Esophagus squamous epithelium (tissue), 4 donors: ENCODE measurements at regions not wholly inside any gene's neighbourhood (a gene's known extent, or its start where the extent isn't known, plus 50 kb on each side); places are given as distances from the start of the nearest gene placed in this dataset.

Experiments
- POLR2A ChIP-seq, 4 donors: fragments of 450-650 bp; IDR thresholded peaks; one replicate each; pipeline ENCODE4 v1.6.1; 2017; ENCODE audit warnings: antibody characterized with exemption in 4 of 4, mild to moderate bottlenecking in 4 of 4, moderate library complexity in 3 of 4
- TF ChIP-seq, protein P1 (sequence below), 6 experiments: fragments of 450-650 bp in 4 of 6; fragments of 200-600 bp in 2 of 6; sonication (generic) in 2 of 6; IDR thresholded peaks; one replicate each; pipeline ENCODE4 v1.5.1; 2016 to 2019; ENCODE audit warnings: antibody characterized with exemption in 6 of 6, mild to moderate bottlenecking in 4 of 6, moderate library complexity in 4 of 6

DNA sequence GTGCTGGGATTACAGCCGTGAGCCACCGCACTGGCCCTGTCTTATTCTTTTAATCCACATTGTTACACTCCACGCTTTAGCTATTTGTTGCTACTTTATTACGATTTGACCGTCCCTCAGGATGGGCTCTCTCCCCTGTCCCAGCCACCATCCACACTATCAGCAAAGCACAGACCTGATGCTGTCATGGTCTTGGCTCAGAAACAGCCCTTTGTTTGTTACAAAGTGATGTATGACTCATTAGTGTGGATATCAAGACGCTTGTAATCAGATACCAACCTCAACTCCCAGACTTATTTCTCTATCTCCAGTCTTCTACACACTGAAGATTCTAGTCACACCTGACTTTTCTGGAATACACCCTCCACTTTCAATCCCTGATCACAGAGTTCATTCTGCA lies 84.6 kb upstream of the FREM2 start:
- TF ChIP-seq, protein P1, sequence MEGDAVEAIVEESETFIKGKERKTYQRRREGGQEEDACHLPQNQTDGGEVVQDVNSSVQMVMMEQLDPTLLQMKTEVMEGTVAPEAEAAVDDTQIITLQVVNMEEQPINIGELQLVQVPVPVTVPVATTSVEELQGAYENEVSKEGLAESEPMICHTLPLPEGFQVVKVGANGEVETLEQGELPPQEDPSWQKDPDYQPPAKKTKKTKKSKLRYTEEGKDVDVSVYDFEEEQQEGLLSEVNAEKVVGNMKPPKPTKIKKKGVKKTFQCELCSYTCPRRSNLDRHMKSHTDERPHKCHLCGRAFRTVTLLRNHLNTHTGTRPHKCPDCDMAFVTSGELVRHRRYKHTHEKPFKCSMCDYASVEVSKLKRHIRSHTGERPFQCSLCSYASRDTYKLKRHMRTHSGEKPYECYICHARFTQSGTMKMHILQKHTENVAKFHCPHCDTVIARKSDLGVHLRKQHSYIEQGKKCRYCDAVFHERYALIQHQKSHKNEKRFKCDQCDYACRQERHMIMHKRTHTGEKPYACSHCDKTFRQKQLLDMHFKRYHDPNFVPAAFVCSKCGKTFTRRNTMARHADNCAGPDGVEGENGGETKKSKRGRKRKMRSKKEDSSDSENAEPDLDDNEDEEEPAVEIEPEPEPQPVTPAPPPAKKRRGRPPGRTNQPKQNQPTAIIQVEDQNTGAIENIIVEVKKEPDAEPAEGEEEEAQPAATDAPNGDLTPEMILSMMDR (IDR thresholded peaks at IDR 0.05) = no peak
- no peak for TF ChIP-seq POLR2A (IDR thresholded peaks at IDR 0.05)
